Panc1 (cell line): ENCODE measurements at regions not wholly inside any gene's neighbourhood (a gene's known extent, or its start where the extent isn't known, plus 50 kb on each side); places are given as distances from the start of the nearest gene placed in this dataset.
"Not testable (repeated sequence)": the region's sequence is repeated elsewhere in the genome, so short reads cannot be mapped to it uniquely, and the experiment has no call there.

Experiments
- CTCF ChIP-seq: fragments of 450-650 bp; IDR thresholded peaks from 2 replicates; pipeline ENCODE4 v1.5.1; 2017; ENCODE audit warnings: mild to moderate bottlenecking
- POLR2AphosphoS5 ChIP-seq: IDR thresholded peaks from 2 replicates; pipeline ENCODE4 v1.6.1; 2012; ENCODE audit warnings: mild to moderate bottlenecking, low read depth, low read length, moderate library complexity

- TF ChIP-seq CTCF, POLR2AphosphoS5: not testable (repeated sequence)
These were observed 100.3 kb downstream of the OR4M2 start for GRCh38 chr15:22180611-22181010.
